Activated naive CD8-positive, alpha-beta T cell treated with anti-CD3 and anti-CD28 coated beads, Interleukin-2, amount 10 ng/mL, durations not matched to agents 7 days and 5 days (primary cell): ENCODE measurements at regions not wholly inside any gene's neighbourhood (a gene's known extent, or its start where the extent isn't known, plus 50 kb on each side); places are given as distances from the start of the nearest gene placed in this dataset.

Experiments used
- ATAC-seq: fragments of 150-1000 bp; cut with Tn5 transposase; one replicate; pipeline ENCODE4 v1.10.0; 2021; ENCODE audit warnings: low read depth, moderate library complexity
- POLR2A ChIA-PET: fragments of 350-600 bp; sonication (Branson Sonifier 250); formaldehyde crosslinking; loops from one replicate; lab custom pipeline; 2021; ENCODE audit warnings: antibody characterized with exemption; lab: Charles Lee
- DNase-seq: peaks from one replicate; pipeline ENCODE4 v3.0.0; 2021
- H3K27ac Mint-ChIP-seq: one replicate; pipeline ENCODE4 v1.8.0; 2022; ENCODE audit warnings: mild to moderate bottlenecking, mixed read lengths
- H3K27me3 Mint-ChIP-seq: one replicate; pipeline ENCODE4 v1.8.0; 2022; ENCODE audit warnings: mild to moderate bottlenecking, moderate library complexity, mixed read lengths
- H3K36me3 Mint-ChIP-seq: one replicate; pipeline ENCODE4 v1.8.0; 2021; ENCODE audit warnings: mild to moderate bottlenecking, mixed read lengths
- H3K4me1 Mint-ChIP-seq: one replicate; pipeline ENCODE4 v1.8.0; 2021; ENCODE audit warnings: mixed read lengths
- H3K4me3 Mint-ChIP-seq: one replicate; pipeline ENCODE4 v1.8.0; 2022; ENCODE audit warnings: mild to moderate bottlenecking, moderate library complexity, mixed read lengths
- H3K9me3 Mint-ChIP-seq: one replicate; pipeline ENCODE4 v1.8.0; 2021; ENCODE audit warnings: mixed read lengths

- Mint-ChIP-seq H3K9me3 (no peaks in the 10 kb centered on the region), H3K4me3 (no peak overlapping the region), H3K27ac (no peak overlapping the region), H3K27me3 (peaks cover 3% of the 10 kb centered on the region), H3K4me1 (no peaks in the 10 kb centered on the region), H3K36me3 (no peaks in the 10 kb centered on the region)
- POLR2A ChIA-PET: no interaction called here
- no peak for ATAC-seq
- DNase-seq: no peak
Measured at GRCh38 chr18:24678107-24678506, 217.7 kb downstream of the HRH4 start.

DNA sequence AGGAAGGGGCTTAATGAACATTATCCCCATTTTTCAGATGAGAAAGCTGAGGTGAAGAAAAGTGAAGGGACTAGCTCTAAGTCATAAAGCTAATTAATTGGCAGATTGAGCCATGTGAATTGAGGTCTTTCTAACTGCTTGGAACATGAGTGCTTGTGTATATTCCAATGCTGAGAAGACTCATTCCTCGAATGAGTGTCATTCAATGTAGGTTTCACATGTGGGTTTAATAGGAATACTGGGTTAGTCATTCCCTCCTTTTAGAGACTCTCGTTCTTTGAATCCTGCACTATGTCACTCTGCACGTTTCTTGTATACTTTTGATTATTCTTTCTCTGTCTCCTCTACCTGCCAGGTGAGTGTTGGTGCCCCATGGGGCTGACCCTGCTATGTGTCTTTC is 218.2 kb downstream of the HRH4 start:
- DNase-seq (no peak), ATAC-seq (no peak)
- POLR2A ChIA-PET: no interaction called here
- no peaks in the 10 kb centered on the region for H3K4me1 Mint-ChIP-seq
- no peaks in the 10 kb centered on the region for H3K36me3 Mint-ChIP-seq
- H3K4me3 Mint-ChIP-seq: no peak overlapping the region
- peaks cover 2% of the 10 kb centered on the region for H3K27me3 Mint-ChIP-seq
- no peaks in the 10 kb centered on the region for H3K9me3 Mint-ChIP-seq
- H3K27ac Mint-ChIP-seq: no peak overlapping the region

- POLR2A ChIA-PET: no interaction called here
- H3K4me1 Mint-ChIP-seq: no peaks in the 10 kb centered on the region
Measured at GRCh38 chr18:24679062-24679461, 218.6 kb downstream of the HRH4 start.

DNA sequence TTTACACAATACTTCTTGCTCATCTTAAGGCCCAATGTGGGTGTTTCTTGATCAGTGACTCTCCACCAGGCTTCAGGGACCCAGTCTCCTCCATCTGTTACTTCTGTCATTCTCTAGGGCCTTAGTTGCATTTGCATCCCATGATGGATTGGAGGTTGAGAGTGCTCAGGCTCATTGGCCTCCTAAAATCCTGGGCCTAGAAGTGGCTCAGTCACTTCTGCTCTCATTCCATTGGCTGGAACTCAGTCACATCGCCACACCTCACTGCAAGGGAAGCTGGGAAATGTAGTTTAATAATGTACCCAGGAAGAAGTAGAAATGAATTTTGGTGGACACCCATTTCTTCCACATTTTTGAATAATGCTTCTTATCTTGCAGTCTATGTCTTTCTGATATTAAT is 223.5 kb downstream of the HRH4 start:
- ATAC-seq: no peak

More at GRCh38 chr18:24679062-24679461, 218.6 kb downstream of the HRH4 start:
- ATAC-seq (no peak), DNase-seq (no peak)
- Mint-ChIP-seq H3K27ac (no peak overlapping the region), H3K9me3 (no peaks in the 10 kb centered on the region), H3K36me3 (no peaks in the 10 kb centered on the region), H3K27me3 (peaks cover 2% of the 10 kb centered on the region), H3K4me3 (no peak overlapping the region)

GRCh38 chr18:24685254-24685959 is 225.0 kb downstream of the HRH4 start:
- DNase-seq: no peak
- Mint-ChIP-seq H3K27ac (no peak overlapping the region), H3K4me3 (no peak overlapping the region), H3K4me1 (no peaks in the 10 kb centered on the region), H3K36me3 (no peaks in the 10 kb centered on the region), H3K27me3 (no peaks in the 10 kb centered on the region), H3K9me3 (peaks cover 2% of the 10 kb centered on the region)
- ATAC-seq: no peak
- POLR2A ChIA-PET: no interaction called here

More for the DNA sequence above, 223.5 kb downstream of the HRH4 start:
- no peaks in the 10 kb centered on the region for H3K9me3 Mint-ChIP-seq
- H3K27me3 Mint-ChIP-seq: no peaks in the 10 kb centered on the region
- H3K4me3 Mint-ChIP-seq: no peak overlapping the region
- H3K4me1 Mint-ChIP-seq: no peaks in the 10 kb centered on the region
- DNase-seq: no peak
- H3K27ac Mint-ChIP-seq: no peak overlapping the region
- no peaks in the 10 kb centered on the region for H3K36me3 Mint-ChIP-seq
- POLR2A ChIA-PET: no interaction called here

DNA sequence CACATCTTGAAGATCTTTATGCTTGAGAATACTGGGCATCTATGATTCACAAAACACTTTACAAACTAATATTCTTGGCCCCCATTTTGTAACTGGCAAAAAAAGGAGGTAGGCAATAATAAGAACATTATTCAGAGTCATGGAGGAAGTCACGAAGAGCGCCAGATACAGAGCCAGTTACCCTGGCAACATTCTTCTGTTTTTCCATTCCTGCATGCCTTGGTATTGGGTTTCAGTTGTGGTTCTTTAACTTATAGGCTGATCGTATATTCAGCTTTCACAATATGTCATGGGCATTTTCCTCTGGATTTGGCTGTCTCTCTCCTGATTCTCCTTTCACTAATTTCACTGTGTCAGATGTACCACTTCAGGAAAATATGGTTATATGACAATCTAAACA is 234.7 kb downstream of the HRH4 start:
- no peaks in the 10 kb centered on the region for H3K36me3 Mint-ChIP-seq
- peaks cover 2% of the 10 kb centered on the region for H3K27me3 Mint-ChIP-seq
- peaks cover 9% of the 10 kb centered on the region for H3K9me3 Mint-ChIP-seq
- ATAC-seq (no peak), DNase-seq (no peak)
- POLR2A ChIA-PET: no interaction called here
- H3K4me3 Mint-ChIP-seq: no peak overlapping the region
- no peak overlapping the region for H3K27ac Mint-ChIP-seq
- no peaks in the 10 kb centered on the region for H3K4me1 Mint-ChIP-seq

GRCh38 chr18:24702001-24702515 is 241.6 kb downstream of the HRH4 start:
- no peak for ATAC-seq
- Mint-ChIP-seq H3K27ac (no peak overlapping the region), H3K4me3 (no peak overlapping the region), H3K36me3 (no peaks in the 10 kb centered on the region), H3K27me3 (peaks cover 5% of the 10 kb centered on the region), H3K4me1 (no peaks in the 10 kb centered on the region), H3K9me3 (peaks cover 6% of the 10 kb centered on the region)
- POLR2A ChIA-PET: no interaction called here
- no peak for DNase-seq

GRCh38 chr18:24703316-24703715 is 242.9 kb downstream of the HRH4 start:
- Mint-ChIP-seq H3K4me3 (no peak overlapping the region), H3K27me3 (peaks cover 5% of the 10 kb centered on the region), H3K9me3 (peaks cover 6% of the 10 kb centered on the region), H3K4me1 (no peaks in the 10 kb centered on the region), H3K36me3 (no peaks in the 10 kb centered on the region), H3K27ac (no peak overlapping the region)
- POLR2A ChIA-PET: no interaction called here
- no peak for DNase-seq
- no peak for ATAC-seq

- POLR2A ChIA-PET: no interaction called here
- no peak for DNase-seq
- Mint-ChIP-seq H3K36me3 (no peaks in the 10 kb centered on the region), H3K27ac (no peak overlapping the region), H3K4me3 (no peak overlapping the region), H3K4me1 (no peaks in the 10 kb centered on the region), H3K9me3 (peaks cover 6% of the 10 kb centered on the region), H3K27me3 (peaks cover 5% of the 10 kb centered on the region)
- ATAC-seq: no peak
Measured at GRCh38 chr18:24704946-24705630, 244.7 kb downstream of the HRH4 start.

- Mint-ChIP-seq H3K9me3 (no peaks in the 10 kb centered on the region), H3K4me3 (no peak overlapping the region), H3K4me1 (no peaks in the 10 kb centered on the region), H3K27me3 (no peaks in the 10 kb centered on the region), H3K27ac (no peak overlapping the region), H3K36me3 (no peaks in the 10 kb centered on the region)
- ATAC-seq (no peak), DNase-seq (no peak)
- POLR2A ChIA-PET: no interaction called here
Measured at GRCh38 chr18:24710474-24710873, 250.0 kb downstream of the HRH4 start.

- no peak for ATAC-seq
Measured at GRCh38 chr18:24719791-24720190, 259.4 kb downstream of the HRH4 start.

DNA sequence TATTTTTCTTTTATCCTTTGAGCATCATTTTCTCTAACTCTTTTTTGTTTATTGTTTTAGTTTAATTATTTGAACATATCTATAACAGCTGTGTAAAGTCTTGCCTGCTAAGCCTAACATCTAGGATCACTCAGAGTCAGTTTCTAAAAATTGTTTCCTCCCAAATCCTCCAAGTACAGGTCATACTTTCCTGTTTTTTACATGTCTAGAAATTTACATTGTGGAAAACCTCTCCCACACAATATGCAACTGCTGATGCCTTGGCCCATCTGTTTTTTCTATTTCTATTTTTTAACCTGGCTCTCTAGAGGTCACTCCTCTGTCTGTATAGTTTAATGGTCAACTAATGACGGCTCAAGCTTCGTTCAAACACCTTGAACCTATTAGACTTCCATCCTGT is 261.0 kb downstream of the HRH4 start:
- H3K27ac Mint-ChIP-seq: no peak overlapping the region
- no peaks in the 10 kb centered on the region for H3K36me3 Mint-ChIP-seq
- H3K4me1 Mint-ChIP-seq: no peaks in the 10 kb centered on the region
- ATAC-seq (no peak), DNase-seq (no peak)
- POLR2A ChIA-PET: no interaction called here
- peaks cover 24% of the 10 kb centered on the region for H3K27me3 Mint-ChIP-seq
- H3K4me3 Mint-ChIP-seq: no peak overlapping the region
- no peaks in the 10 kb centered on the region for H3K9me3 Mint-ChIP-seq

More at GRCh38 chr18:24719791-24720190, 259.4 kb downstream of the HRH4 start:
- H3K9me3 Mint-ChIP-seq: no peaks in the 10 kb centered on the region
- H3K4me1 Mint-ChIP-seq: no peaks in the 10 kb centered on the region
- no peak overlapping the region for H3K27ac Mint-ChIP-seq
- POLR2A ChIA-PET: no interaction called here
- no peaks in the 10 kb centered on the region for H3K36me3 Mint-ChIP-seq
- DNase-seq: no peak
- H3K27me3 Mint-ChIP-seq: peaks cover 24% of the 10 kb centered on the region
- H3K4me3 Mint-ChIP-seq: no peak overlapping the region

DNA sequence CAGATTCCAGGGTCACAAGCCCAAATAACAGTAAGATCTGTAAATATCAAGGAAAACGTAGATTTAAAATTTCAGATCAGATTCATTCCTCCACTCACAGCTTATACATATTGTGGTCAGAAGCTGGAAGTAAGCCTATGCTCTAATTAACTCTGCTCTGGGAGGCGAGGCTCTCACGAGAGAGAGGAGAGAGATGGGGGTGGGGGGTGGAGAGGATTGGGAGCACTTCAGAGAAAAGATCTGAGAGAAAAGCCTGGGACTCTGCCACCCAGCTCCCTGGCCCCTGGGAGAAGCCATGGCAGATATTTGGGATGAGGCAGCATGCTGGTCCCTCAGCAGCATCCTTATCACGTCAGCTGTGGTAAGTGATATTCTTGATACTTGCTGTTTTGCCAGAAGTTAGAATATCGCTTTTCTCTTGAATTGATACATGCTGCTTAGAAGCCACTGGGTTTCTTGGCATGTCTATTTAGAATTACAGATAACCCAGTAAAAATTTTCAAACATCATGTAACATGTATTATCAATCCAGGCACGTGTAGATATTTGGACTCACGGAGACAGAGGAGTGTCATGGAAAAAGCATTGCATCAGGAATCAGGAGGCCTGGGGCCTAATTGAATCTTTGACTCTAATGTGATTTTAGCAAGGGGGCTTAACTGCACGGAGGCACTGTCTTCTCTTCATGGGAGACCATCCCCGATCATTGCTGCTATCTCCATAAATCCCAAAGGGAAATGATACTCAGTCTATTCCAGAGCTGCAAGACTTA is 265.4 kb downstream of the HRH4 start:
- POLR2A ChIA-PET: no interaction called here
- no peak overlapping the region for H3K27ac Mint-ChIP-seq
- no peaks in the 10 kb centered on the region for H3K4me1 Mint-ChIP-seq
- peaks cover 13% of the 10 kb centered on the region for H3K27me3 Mint-ChIP-seq
- no peaks in the 10 kb centered on the region for H3K9me3 Mint-ChIP-seq
- H3K4me3 Mint-ChIP-seq: no peak overlapping the region
- DNase-seq: no peak
- no peak for ATAC-seq
- H3K36me3 Mint-ChIP-seq: no peaks in the 10 kb centered on the region
